Smooth muscle cell (in vitro differentiated cells): ENCODE measurements at regions not wholly inside any gene's neighbourhood (a gene's known extent, or its start where the extent isn't known, plus 50 kb on each side); places are given as distances from the start of the nearest gene placed in this dataset.

ENCODE experiments used
- DNase-seq: peaks from one replicate; lab custom pipeline; 2025; ENCODE audit not compliant: unreplicated experiment; lab: John Stamatoyannopoulos, UW
- H2AFZ ChIP-seq: fragments of 200-600 bp; sonication (generic); 2 replicates; pipeline ENCODE4 v1.6.0; 2016; ENCODE audit warnings: antibody characterized with exemption, low read depth, mild to moderate bottlenecking
- H3F3A ChIP-seq: fragments of 200-600 bp; sonication (generic); 2 replicates; pipeline ENCODE4 v1.6.0; 2017; ENCODE audit warnings: antibody characterized with exemption, low read depth
- H3K27ac ChIP-seq: fragments of 200-600 bp; sonication (generic); 2 replicates; pipeline ENCODE4 v1.5.1; 2016; ENCODE audit warnings: low read depth, mild to moderate bottlenecking
- H3K27me3 ChIP-seq: fragments of 200-600 bp; sonication (generic); 2 replicates; pipeline ENCODE4 v1.6.1; 2016; ENCODE audit warnings: low read depth, mild to moderate bottlenecking
- H3K36me3 ChIP-seq: fragments of 200-600 bp; sonication (generic); 2 replicates; pipeline ENCODE4 v1.5.1; 2016; ENCODE audit warnings: low read depth
- H3K4me1 ChIP-seq: fragments of 200-600 bp; sonication (generic); 2 replicates; pipeline ENCODE4 v1.5.1; 2016; ENCODE audit warnings: low read depth
- H3K4me2 ChIP-seq: fragments of 200-600 bp; sonication (generic); 2 replicates; pipeline ENCODE4 v1.6.0; 2016; ENCODE audit warnings: mild to moderate bottlenecking
- H3K4me3 ChIP-seq: fragments of 200-600 bp; sonication (generic); 2 replicates; pipeline ENCODE4 v1.5.1; 2016; ENCODE audit warnings: mild to moderate bottlenecking
- H3K79me2 ChIP-seq: fragments of 200-600 bp; sonication (generic); 2 replicates; pipeline ENCODE4 v1.6.0; 2016; ENCODE audit warnings: low read depth, mild to moderate bottlenecking
- H3K9ac ChIP-seq: fragments of 200-600 bp; sonication (generic); 2 replicates; pipeline ENCODE4 v1.6.0; 2016; ENCODE audit warnings: low read depth
- H3K9me3 ChIP-seq: fragments of 200-600 bp; sonication (generic); replicated peaks from 2 replicates; pipeline ENCODE4 v1.5.1; 2016; ENCODE audit warnings: low read depth
- H4K20me1 ChIP-seq: fragments of 200-600 bp; sonication (generic); 2 replicates; pipeline ENCODE4 v1.6.0; 2016; ENCODE audit warnings: low read depth
- CTCF ChIP-seq: fragments of 200-600 bp; sonication (generic); IDR thresholded peaks from 2 replicates; pipeline ENCODE4 v1.5.1; 2017; ENCODE audit warnings: borderline replicate concordance, mild to moderate bottlenecking, antibody characterized with exemption; ENCODE audit not compliant: insufficient read depth, poor library complexity, severe bottlenecking
- WGBS: methylation state at CpG from one replicate; pipeline ENCODE4 v1.1.7; 2016; ENCODE audit warnings: low lambda C conversion rate; 5-methylcytosine and 5-hydroxymethylcytosine counted together

- no peak overlapping the region for H3K27ac ChIP-seq
- WGBS, result 87% methylated on average over 8 of the region's 8 CpGs
- H3K4me3 ChIP-seq, result no peak overlapping the region
- H3K9me3 ChIP-seq, result no peaks in the 10 kb centered on the region
- H4K20me1 ChIP-seq, result no peaks in the 10 kb centered on the region
- H3K36me3 ChIP-seq, result no peaks in the 10 kb centered on the region
- no peak overlapping the region for H3K4me2 ChIP-seq
- no peaks in the 10 kb centered on the region for H3F3A ChIP-seq
- H2AFZ ChIP-seq, result no peak overlapping the region
- TF ChIP-seq CTCF, result no peak
- H3K79me2 ChIP-seq, result no peaks in the 10 kb centered on the region
- peaks cover 14% of the 10 kb centered on the region for H3K4me1 ChIP-seq
- H3K9ac ChIP-seq, result no peak overlapping the region
- H3K27me3 ChIP-seq, result no peaks in the 10 kb centered on the region
- DNase-seq, result no peak
Measured at GRCh38 chr2:123913143-123913735, 111.8 kb upstream of the CNTNAP5 start.

- H3K27ac ChIP-seq, result no peak overlapping the region
- H3K79me2 ChIP-seq, result no peaks in the 10 kb centered on the region
- no peak overlapping the region for H3K9ac ChIP-seq
- no peak for TF ChIP-seq CTCF
- no peaks in the 10 kb centered on the region for H3K9me3 ChIP-seq
- peaks cover 14% of the 10 kb centered on the region for H3K4me1 ChIP-seq
- no peak overlapping the region for H3K4me2 ChIP-seq
- H3K36me3 ChIP-seq, result no peaks in the 10 kb centered on the region
- H3K4me3 ChIP-seq, result no peak overlapping the region
- H3F3A ChIP-seq, result no peaks in the 10 kb centered on the region
- no peaks in the 10 kb centered on the region for H4K20me1 ChIP-seq
- 96% methylated on average over 2 of the region's 2 CpGs for WGBS
- DNase-seq, result no peak
- H2AFZ ChIP-seq, result no peak overlapping the region
- H3K27me3 ChIP-seq, result no peaks in the 10 kb centered on the region
Measured at GRCh38 chr2:123915380-123915779, 109.7 kb upstream of the CNTNAP5 start.

- peaks cover 14% of the 10 kb centered on the region for H3K4me1 ChIP-seq
- DNase-seq, result no peak
- H3K9ac ChIP-seq, result no peak overlapping the region
- H3F3A ChIP-seq, result no peaks in the 10 kb centered on the region
- H3K79me2 ChIP-seq, result no peaks in the 10 kb centered on the region
- H3K36me3 ChIP-seq, result no peaks in the 10 kb centered on the region
- no peaks in the 10 kb centered on the region for H3K27me3 ChIP-seq
- no peak overlapping the region for H3K27ac ChIP-seq
- no peak overlapping the region for H2AFZ ChIP-seq
- H3K9me3 ChIP-seq, result no peaks in the 10 kb centered on the region
- H4K20me1 ChIP-seq, result no peaks in the 10 kb centered on the region
- TF ChIP-seq CTCF, result no peak
- 82% methylated on average over 5 of the region's 5 CpGs for WGBS
- no peak overlapping the region for H3K4me3 ChIP-seq
- H3K4me2 ChIP-seq, result no peak overlapping the region
Measured at GRCh38 chr2:123916051-123916450, 109.0 kb upstream of the CNTNAP5 start.

- no peaks in the 10 kb centered on the region for H3K36me3 ChIP-seq
- H2AFZ ChIP-seq, result no peak overlapping the region
- H4K20me1 ChIP-seq, result no peaks in the 10 kb centered on the region
- no peak for DNase-seq
- TF ChIP-seq CTCF, result no peak
- H3K27ac ChIP-seq, result no peak overlapping the region
- H3K27me3 ChIP-seq, result no peaks in the 10 kb centered on the region
- no peaks in the 10 kb centered on the region for H3K79me2 ChIP-seq
- no peaks in the 10 kb centered on the region for H3F3A ChIP-seq
- H3K4me1 ChIP-seq, result peaks cover 14% of the 10 kb centered on the region
- no peak overlapping the region for H3K4me3 ChIP-seq
- H3K9me3 ChIP-seq, result no peaks in the 10 kb centered on the region
- no peak overlapping the region for H3K9ac ChIP-seq
- no peak overlapping the region for H3K4me2 ChIP-seq
- WGBS, result 24% methylated on average over 1 of the region's 1 CpG
Measured at GRCh38 chr2:123916531-123916930, 108.6 kb upstream of the CNTNAP5 start.
